Mesendoderm (in vitro differentiated cells): ENCODE measurements at regions not wholly inside any gene's neighbourhood (a gene's known extent, or its start where the extent isn't known, plus 50 kb on each side); places are given as distances from the start of the nearest gene placed in this dataset.
"Not testable (repeated sequence)": the region's sequence is repeated elsewhere in the genome, so short reads cannot be mapped to it uniquely, and the experiment has no call there.

Experiments used
- DNase-seq: peaks from one replicate; pipeline ENCODE4 v3.0.0; 2013
- H2AK5ac ChIP-seq: 2 replicates; pipeline ENCODE4 v1.6.1; 2013; ENCODE audit warnings: low read length, inconsistent platforms
- H2BK120ac ChIP-seq: 2 replicates; pipeline ENCODE4 v1.6.1; 2013; ENCODE audit warnings: low read depth, mild to moderate bottlenecking, low read length, moderate library complexity, mixed read lengths
- H2BK15ac ChIP-seq: replicated peaks from 2 replicates; pipeline ENCODE4 v1.6.1; 2013; ENCODE audit warnings: low read depth, mild to moderate bottlenecking, moderate library complexity
- H2BK5ac ChIP-seq: 2 replicates; pipeline ENCODE4 v1.6.1; 2013; ENCODE audit warnings: low read length, inconsistent platforms
- H3K18ac ChIP-seq: 2 replicates; pipeline ENCODE4 v1.6.1; 2013; ENCODE audit warnings: mild to moderate bottlenecking, low read length, mixed read lengths
- H3K23ac ChIP-seq: one replicate; pipeline ENCODE4 v1.6.1; 2013; ENCODE audit warnings: low read length
- H3K27ac ChIP-seq: 2 replicates; pipeline ENCODE4 v1.5.1; 2013; ENCODE audit warnings: low read depth, mild to moderate bottlenecking, inconsistent platforms, low read length, moderate library complexity
- H3K27me3 ChIP-seq: 2 replicates; pipeline ENCODE4 v1.6.1; 2013; ENCODE audit warnings: low read length, control low read depth, mild to moderate bottlenecking, inconsistent platforms; ENCODE audit not compliant: insufficient read depth, poor library complexity
- H3K36me3 ChIP-seq: 2 replicates; pipeline ENCODE4 v1.6.1; 2013; ENCODE audit warnings: low read length, inconsistent platforms; ENCODE audit not compliant: control insufficient read depth, insufficient read depth
- H3K4ac ChIP-seq: one replicate; pipeline ENCODE4 v1.6.1; 2013; ENCODE audit warnings: low read depth, mild to moderate bottlenecking, low read length, moderate library complexity
- H3K4me1 ChIP-seq: 2 replicates; pipeline ENCODE4 v1.6.1; 2013; ENCODE audit warnings: low read depth, low read length, inconsistent platforms; ENCODE audit not compliant: control insufficient read depth
- H3K4me2 ChIP-seq: 2 replicates; pipeline ENCODE4 v1.6.1; 2013; ENCODE audit warnings: low read length
- H3K4me3 ChIP-seq: 2 replicates; pipeline ENCODE4 v1.5.1; 2013; ENCODE audit warnings: mild to moderate bottlenecking, low read length
- H3K56ac ChIP-seq: one replicate; pipeline ENCODE4 v1.6.1; 2013; ENCODE audit warnings: low read length
- H3K79me1 ChIP-seq: 2 replicates; pipeline ENCODE4 v1.6.1; 2013; ENCODE audit warnings: low read length, inconsistent platforms
- H3K79me2 ChIP-seq: 2 replicates; pipeline ENCODE4 v1.6.1; 2013; ENCODE audit warnings: mild to moderate bottlenecking, low read length; ENCODE audit not compliant: control insufficient read depth, insufficient read depth
- H3K9ac ChIP-seq: 2 replicates; pipeline ENCODE4 v1.6.1; 2013; ENCODE audit warnings: low read length, inconsistent platforms
- H4K5ac ChIP-seq: one replicate; pipeline ENCODE4 v1.6.1; 2013; ENCODE audit warnings: low read length
- H4K8ac ChIP-seq: one replicate; pipeline ENCODE4 v1.6.1; 2013; ENCODE audit warnings: low read depth, mild to moderate bottlenecking, control low read depth, low read length, moderate library complexity
- WGBS: extraction: QIAGEN DNeasy Blood & Tissue Kit; methylation state at CpG from one replicate; pipeline ENCODE4 v1.1.7; 2013; ENCODE audit warnings: low lambda C conversion rate, missing lambda C conversion rate; ENCODE audit not compliant: insufficient coverage; ENCODE audit errors: extremely low coverage; 5-methylcytosine and 5-hydroxymethylcytosine counted together

- not testable (repeated sequence) for H3K27ac ChIP-seq, H3K18ac ChIP-seq, H2BK15ac ChIP-seq, H2BK5ac ChIP-seq, H3K4me1 ChIP-seq, H3K4ac ChIP-seq, H2AK5ac ChIP-seq, H3K27me3 ChIP-seq, DNase-seq, H3K79me1 ChIP-seq, H4K8ac ChIP-seq, H3K56ac ChIP-seq, H3K4me3 ChIP-seq, H3K36me3 ChIP-seq, H3K23ac ChIP-seq, H3K79me2 ChIP-seq, H2BK120ac ChIP-seq, H4K5ac ChIP-seq, H3K4me2 ChIP-seq, H3K9ac ChIP-seq
- WGBS: no CpG with 5 or more reads among the region's 2 CpGs
These were observed 93.7 kb upstream of the FAM90A26 start for GRCh38 chr4:9076486-9076885.

- H3K79me2 ChIP-seq, H3K23ac ChIP-seq: not testable (repeated sequence)
These were observed 96.8 kb upstream of the FAM90A26 start for GRCh38 chr4:9073371-9073770.

GRCh38 chr4:9072521-9073220 is 97.5 kb upstream of the FAM90A26 start:
- WGBS: no CpG with 5 or more reads among the region's 14 CpGs
- peak; percentile 59 for DNase-seq
- not testable (repeated sequence) for H2BK15ac ChIP-seq, H4K5ac ChIP-seq, H3K79me2 ChIP-seq, H3K27ac ChIP-seq, H3K36me3 ChIP-seq, H2BK5ac ChIP-seq, H3K27me3 ChIP-seq, H2BK120ac ChIP-seq, H3K4me3 ChIP-seq, H4K8ac ChIP-seq, H3K4me1 ChIP-seq, H3K9ac ChIP-seq, H3K56ac ChIP-seq, H3K4me2 ChIP-seq, H3K79me1 ChIP-seq, H3K4ac ChIP-seq, H3K23ac ChIP-seq, H3K18ac ChIP-seq, H2AK5ac ChIP-seq

More at GRCh38 chr4:9073371-9073770, 96.8 kb upstream of the FAM90A26 start:
- H3K27me3 ChIP-seq, H3K36me3 ChIP-seq, H2BK120ac ChIP-seq, H3K4ac ChIP-seq, H3K4me2 ChIP-seq, H4K5ac ChIP-seq, H3K9ac ChIP-seq, H2AK5ac ChIP-seq, H3K27ac ChIP-seq, H2BK5ac ChIP-seq, H3K56ac ChIP-seq, H3K4me3 ChIP-seq, H2BK15ac ChIP-seq, H3K18ac ChIP-seq, H3K4me1 ChIP-seq, H3K79me1 ChIP-seq, DNase-seq, H4K8ac ChIP-seq: not testable (repeated sequence)
- no CpG with 5 or more reads among the region's 6 CpGs for WGBS

GRCh38 chr4:9067923-9068322 is 102.3 kb upstream of the FAM90A26 start:
- H3K36me3 ChIP-seq, H3K23ac ChIP-seq, H3K18ac ChIP-seq, DNase-seq, H2BK15ac ChIP-seq, H3K4ac ChIP-seq, H3K79me2 ChIP-seq, H4K5ac ChIP-seq, H3K4me2 ChIP-seq, H3K79me1 ChIP-seq, H4K8ac ChIP-seq, H2BK5ac ChIP-seq, H2BK120ac ChIP-seq, H2AK5ac ChIP-seq, H3K4me3 ChIP-seq, H3K27ac ChIP-seq, H3K27me3 ChIP-seq, H3K4me1 ChIP-seq, H3K56ac ChIP-seq, H3K9ac ChIP-seq: not testable (repeated sequence)
- no CpG with 5 or more reads among the region's 2 CpGs for WGBS

GRCh38 chr4:9063612-9064011 is 106.6 kb upstream of the FAM90A26 start:
- H3K4ac ChIP-seq, H3K79me1 ChIP-seq, H4K8ac ChIP-seq, H2BK5ac ChIP-seq, H3K4me1 ChIP-seq, H3K4me3 ChIP-seq, H3K9ac ChIP-seq, H3K36me3 ChIP-seq, H3K27ac ChIP-seq, H2BK15ac ChIP-seq, H3K27me3 ChIP-seq, H4K5ac ChIP-seq, H3K4me2 ChIP-seq, H3K56ac ChIP-seq, H3K18ac ChIP-seq, H3K79me2 ChIP-seq, H3K23ac ChIP-seq, H2BK120ac ChIP-seq, H2AK5ac ChIP-seq: not testable (repeated sequence)
- WGBS: no CpG with 5 or more reads among the region's 5 CpGs
- DNase-seq: peak; percentile 89

- not testable (repeated sequence) for H4K5ac ChIP-seq, H3K9ac ChIP-seq, H2BK120ac ChIP-seq, H2AK5ac ChIP-seq, H3K79me2 ChIP-seq, H3K23ac ChIP-seq, DNase-seq, H3K56ac ChIP-seq, H3K27ac ChIP-seq, H3K18ac ChIP-seq, H3K4ac ChIP-seq, H3K4me1 ChIP-seq, H3K4me2 ChIP-seq, H3K27me3 ChIP-seq, H4K8ac ChIP-seq, H2BK15ac ChIP-seq, H2BK5ac ChIP-seq, H3K4me3 ChIP-seq, H3K79me1 ChIP-seq, H3K36me3 ChIP-seq
- no CpG with 5 or more reads among the region's 3 CpGs for WGBS
These were observed 145.3 kb upstream of the FAM90A26 start for GRCh38 chr4:9024866-9025265.
